ENCODE measurements at regions not wholly inside any gene's neighbourhood (a gene's known extent, or its start where the extent isn't known, plus 50 kb on each side); places are given as distances from the start of the nearest gene placed in this dataset.

DNA sequence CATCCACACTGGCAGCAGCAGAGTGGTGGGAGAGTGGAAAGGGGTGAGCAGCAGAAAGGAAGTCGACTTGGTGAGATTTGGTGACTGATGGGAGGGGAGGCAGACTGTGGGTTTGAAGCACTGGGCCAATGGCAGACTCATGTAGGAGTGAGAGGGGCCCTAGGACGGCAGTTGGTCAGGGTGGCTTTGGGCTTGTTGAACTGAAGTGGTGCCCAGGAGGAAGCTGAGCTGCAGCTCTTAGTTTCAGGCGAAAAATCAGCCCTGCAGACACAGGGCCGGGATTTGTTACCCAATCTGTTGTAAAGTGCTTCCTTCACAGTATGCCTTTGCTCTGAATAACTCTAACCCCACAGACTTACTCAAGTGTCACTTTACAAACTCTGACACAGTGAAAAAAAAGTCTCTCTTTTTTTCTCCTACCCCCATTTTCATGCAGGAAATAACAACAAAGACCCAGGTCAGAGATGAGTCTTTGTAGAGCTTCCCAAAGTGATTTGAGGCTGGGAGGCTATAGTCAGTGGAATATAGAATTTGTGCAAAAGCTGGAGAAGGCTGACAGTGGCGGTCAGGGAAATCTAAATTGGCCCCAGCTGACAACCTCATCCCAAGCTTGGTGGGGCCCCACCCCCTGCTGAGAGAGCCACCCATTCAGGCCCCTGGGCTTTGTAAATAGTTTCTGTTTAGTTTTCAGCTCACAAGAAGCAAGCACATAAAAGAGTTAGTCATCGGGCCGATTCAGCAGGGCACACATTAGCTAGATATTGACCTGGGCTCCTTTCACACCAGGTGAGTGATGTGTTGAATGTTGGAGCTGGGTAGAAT, 226.9 kb downstream of the VAPA start:
- TF ChIP-seq, protein P1, sequence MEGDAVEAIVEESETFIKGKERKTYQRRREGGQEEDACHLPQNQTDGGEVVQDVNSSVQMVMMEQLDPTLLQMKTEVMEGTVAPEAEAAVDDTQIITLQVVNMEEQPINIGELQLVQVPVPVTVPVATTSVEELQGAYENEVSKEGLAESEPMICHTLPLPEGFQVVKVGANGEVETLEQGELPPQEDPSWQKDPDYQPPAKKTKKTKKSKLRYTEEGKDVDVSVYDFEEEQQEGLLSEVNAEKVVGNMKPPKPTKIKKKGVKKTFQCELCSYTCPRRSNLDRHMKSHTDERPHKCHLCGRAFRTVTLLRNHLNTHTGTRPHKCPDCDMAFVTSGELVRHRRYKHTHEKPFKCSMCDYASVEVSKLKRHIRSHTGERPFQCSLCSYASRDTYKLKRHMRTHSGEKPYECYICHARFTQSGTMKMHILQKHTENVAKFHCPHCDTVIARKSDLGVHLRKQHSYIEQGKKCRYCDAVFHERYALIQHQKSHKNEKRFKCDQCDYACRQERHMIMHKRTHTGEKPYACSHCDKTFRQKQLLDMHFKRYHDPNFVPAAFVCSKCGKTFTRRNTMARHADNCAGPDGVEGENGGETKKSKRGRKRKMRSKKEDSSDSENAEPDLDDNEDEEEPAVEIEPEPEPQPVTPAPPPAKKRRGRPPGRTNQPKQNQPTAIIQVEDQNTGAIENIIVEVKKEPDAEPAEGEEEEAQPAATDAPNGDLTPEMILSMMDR (IDR thresholded peaks at IDR 0.05; ENCODE audit: poor library complexity) = no peak
- TF ChIP-seq EZH2phosphoT487 (IDR thresholded peaks at IDR 0.05; ENCODE audit: low read depth, severe bottlenecking, unreplicated experiment) = no peak
- no peak for TF ChIP-seq EZH2 (IDR thresholded peaks at IDR 0.05; ENCODE audit: borderline replicate concordance)
- no peaks in the 10 kb centered on the region for H3K27me3 ChIP-seq
- no peaks in the 10 kb centered on the region for H3K36me3 ChIP-seq (replicated peaks; ENCODE audit: insufficient read depth, low read depth)
- peak; percentile 81 for DNase-seq (ENCODE audit: low spot score)
- WGBS (ENCODE audit: low lambda C conversion rate, missing lambda C conversion rate) = 34% methylated on average over 7 of the region's 7 CpGs
- peak overlapping the region; percentile 47 for H3K4me2 ChIP-seq
- H3K4me1 ChIP-seq (ENCODE audit: insufficient read depth) = peaks cover 43% of the 10 kb centered on the region
- no peak overlapping the region for H2AFZ ChIP-seq
- no peaks in the 10 kb centered on the region for H4K20me1 ChIP-seq (ENCODE audit: insufficient read depth, poor library complexity, severe bottlenecking)
- H3K27ac ChIP-seq = peak overlapping the region; percentile 82
- no peak overlapping the region for H3K4me3 ChIP-seq
- H3K9me3 ChIP-seq (ENCODE audit: low read depth) = no peaks in the 10 kb centered on the region
- no peaks in the 10 kb centered on the region for H3K79me2 ChIP-seq
- no peaks in the 10 kb centered on the region for H3K9me2 ChIP-seq (replicated peaks; ENCODE audit: insufficient read depth)

DNA sequence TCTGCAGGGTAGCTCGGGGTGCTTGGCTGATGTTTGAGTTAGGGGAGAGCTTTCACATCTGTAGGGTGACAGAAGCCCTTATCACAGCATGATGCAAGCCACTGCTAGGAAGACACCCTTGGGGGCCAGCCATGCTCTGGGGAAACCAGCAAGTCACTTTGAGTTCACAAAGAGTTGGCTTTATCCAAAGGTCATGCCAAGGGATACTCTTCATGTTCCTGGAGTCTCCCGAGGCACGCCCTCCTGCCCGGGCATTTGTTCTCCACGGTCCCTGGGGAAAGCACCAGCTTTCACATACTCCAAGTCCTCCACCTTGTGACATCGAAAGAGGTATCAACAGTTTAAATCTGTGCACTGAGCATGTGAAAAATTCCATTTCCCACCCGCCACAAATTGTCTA, 227.7 kb downstream of the VAPA start:
- Histone ChIP-seq H3K27me3 (no peaks in the 10 kb centered on the region), H3K9me2 (replicated peaks; ENCODE audit: insufficient read depth) (no peaks in the 10 kb centered on the region), H2AFZ (peak overlapping the region; percentile 18), H4K20me1 (ENCODE audit: insufficient read depth, poor library complexity, severe bottlenecking) (no peaks in the 10 kb centered on the region), H3K79me2 (no peaks in the 10 kb centered on the region), H3K9me3 (ENCODE audit: low read depth) (no peaks in the 10 kb centered on the region), H3K27ac (peak overlapping the region; percentile 82), H3K4me2 (peak overlapping the region; percentile 47), H3K4me3 (no peak overlapping the region), H3K36me3 (replicated peaks; ENCODE audit: insufficient read depth, low read depth) (no peaks in the 10 kb centered on the region), H3K4me1 (ENCODE audit: insufficient read depth) (peaks cover 43% of the 10 kb centered on the region)
- 82% methylated on average over 7 of the region's 7 CpGs for WGBS (ENCODE audit: low lambda C conversion rate, missing lambda C conversion rate)
- no peak for DNase-seq (ENCODE audit: low spot score)
- TF ChIP-seq EZH2 (IDR thresholded peaks at IDR 0.05; ENCODE audit: borderline replicate concordance) (no peak), EZH2phosphoT487 (IDR thresholded peaks at IDR 0.05; ENCODE audit: low read depth, severe bottlenecking, unreplicated experiment) (no peak)
- TF ChIP-seq, protein P1 (IDR thresholded peaks at IDR 0.05; ENCODE audit: poor library complexity) = no peak

DNA sequence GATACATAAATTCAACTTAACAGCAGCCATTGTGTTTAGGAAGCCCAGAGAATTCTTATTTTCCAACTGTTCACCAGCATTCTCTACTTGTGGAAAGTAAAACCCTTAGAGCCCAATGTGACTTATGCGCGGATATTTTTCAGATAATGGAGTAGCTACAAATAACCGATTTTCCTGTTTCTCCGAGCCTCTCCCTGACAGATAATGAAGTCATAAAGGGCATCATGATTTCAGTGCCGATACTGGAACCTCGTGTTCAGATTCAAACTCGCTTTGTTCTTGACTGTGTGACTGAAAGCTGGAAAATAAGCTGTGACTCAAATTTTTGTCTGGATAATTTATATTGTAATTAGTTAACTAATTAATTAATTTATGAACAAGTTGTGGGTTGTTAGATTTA, 228.2 kb downstream of the VAPA start:
- no peak for DNase-seq (ENCODE audit: low spot score)
- Histone ChIP-seq H3K9me2 (replicated peaks; ENCODE audit: insufficient read depth) (no peaks in the 10 kb centered on the region), H2AFZ (peak overlapping the region; percentile 18), H3K27ac (peak overlapping the region; percentile 82), H3K9me3 (ENCODE audit: low read depth) (no peaks in the 10 kb centered on the region), H3K4me3 (no peak overlapping the region), H3K36me3 (replicated peaks; ENCODE audit: insufficient read depth, low read depth) (no peaks in the 10 kb centered on the region), H3K27me3 (no peaks in the 10 kb centered on the region), H3K79me2 (no peaks in the 10 kb centered on the region), H3K4me2 (no peak overlapping the region), H4K20me1 (ENCODE audit: insufficient read depth, poor library complexity, severe bottlenecking) (no peaks in the 10 kb centered on the region), H3K4me1 (ENCODE audit: insufficient read depth) (peaks cover 43% of the 10 kb centered on the region)
- no peak for TF ChIP-seq EZH2phosphoT487 (IDR thresholded peaks at IDR 0.05; ENCODE audit: low read depth, severe bottlenecking, unreplicated experiment)
- TF ChIP-seq, protein P1 (IDR thresholded peaks at IDR 0.05; ENCODE audit: poor library complexity) = no peak
- no peak for TF ChIP-seq EZH2 (IDR thresholded peaks at IDR 0.05; ENCODE audit: borderline replicate concordance)
- WGBS (ENCODE audit: low lambda C conversion rate, missing lambda C conversion rate) = 82% methylated on average over 7 of the region's 7 CpGs

All from hepatocyte (in vitro differentiated cells).